ENCODE measurements at regions not wholly inside any gene's neighbourhood (a gene's known extent, or its start where the extent isn't known, plus 50 kb on each side); places are given as distances from the start of the nearest gene placed in this dataset.

DNA sequence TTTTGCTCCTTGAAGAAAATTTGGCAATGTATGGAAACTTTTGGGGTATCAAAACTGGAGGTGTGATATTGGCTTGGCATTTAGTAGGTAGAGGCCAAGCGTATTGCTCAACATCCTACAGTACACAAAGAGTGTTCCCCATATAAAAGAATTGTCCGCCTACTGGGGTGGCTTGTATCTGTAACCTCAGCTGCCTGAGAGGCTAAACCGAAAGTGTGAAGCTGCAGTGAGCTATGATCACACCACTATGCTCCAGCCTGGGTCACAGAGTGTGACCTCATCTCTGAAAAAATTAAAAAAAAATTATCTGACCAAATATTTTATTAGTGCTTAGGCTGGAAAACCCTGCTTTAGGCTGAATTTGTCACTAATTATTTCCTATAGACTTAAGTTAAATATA, 483.9 kb downstream of the PYDC2 start:
- TF ChIP-seq ZNF274 (IDR thresholded peaks at IDR 0.05; ENCODE audit: low read depth, low read length) (no peak), YY1 (IDR thresholded peaks at IDR 0.05; ENCODE audit: insufficient read depth, insufficient read length) (no peak)

Measured in NT2/D1 (cell line).